Esophagus muscularis mucosa (tissue), 4 donors: ENCODE measurements at regions not wholly inside any gene's neighbourhood (a gene's known extent, or its start where the extent isn't known, plus 50 kb on each side); places are given as distances from the start of the nearest gene placed in this dataset.

Experiments used
- DNase-seq: peaks from one replicate; pipeline ENCODE4 v3.0.0-alpha.2; 2017; ENCODE audit errors: extremely low spot score
- H3K27ac ChIP-seq, 4 donors: fragments of 200-600 bp; sonication (generic); replicated peaks in 1 of 4; 1 replicate in 3 of 4; 2 replicates in 1 of 4; pipeline ENCODE4 v1.5.1; 2016 to 2019; ENCODE audit warnings: mild to moderate bottlenecking in 1 of 4
- H3K27me3 ChIP-seq, 4 donors: fragments of 200-600 bp; sonication (generic); one replicate each; pipeline versions ENCODE4 v1.5.1 to v1.6.0; 2016 to 2019
- H3K36me3 ChIP-seq, 4 donors: fragments of 200-600 bp; sonication (generic); one replicate each; pipeline ENCODE4 v1.5.1; 2016 to 2019
- H3K4me1 ChIP-seq, 4 donors: fragments of 200-600 bp; sonication (generic); one replicate each; pipeline ENCODE4 v1.5.1; 2016 to 2019
- H3K4me3 ChIP-seq, 4 donors: fragments of 200-600 bp; sonication (generic); 1 replicate in 2 of 4; 2 replicates in 2 of 4; pipeline ENCODE4 v1.5.1; 2016 to 2019; ENCODE audit warnings: mild to moderate bottlenecking in 4 of 4, moderate library complexity in 1 of 4
- H3K9me3 ChIP-seq, 4 donors: fragments of 200-600 bp; sonication (generic); 1 replicate in 3 of 4; 2 replicates in 1 of 4; pipeline ENCODE4 v1.5.1; 2016 to 2019
- EP300 ChIP-seq: sonication (generic); formaldehyde crosslinking; IDR thresholded peaks from one replicate; pipeline ENCODE4 v1.6.1; 2017; ENCODE audit warnings: antibody characterized with exemption
- POLR2A ChIP-seq: fragments of 450-650 bp; IDR thresholded peaks from one replicate; pipeline ENCODE4 v1.6.1; 2017; ENCODE audit warnings: antibody characterized with exemption, moderate library complexity, mild to moderate bottlenecking, low read depth
- POLR2AphosphoS5 ChIP-seq, 2 donors: sonication (generic); formaldehyde crosslinking; IDR thresholded peaks; one replicate each; pipeline ENCODE4 v1.6.1; 2017; ENCODE audit warnings: antibody characterized with exemption in 2 of 2
- WGBS: methylation state at CpG from one replicate; pipeline ENCODE4 v1.1.5; 2018; 5-methylcytosine and 5-hydroxymethylcytosine counted together
- intact Hi-C: fragments of 100-400 bp; cut with DNase I; formaldehyde crosslinking; loops from one replicate; pipeline ENCODE4 v1.15.1; 2023
- TF ChIP-seq, protein P1 (sequence below), 3 experiments: fragments of 200-600 bp in 2 of 3; fragments of 450-650 bp in 1 of 3; sonication (generic) in 2 of 3; IDR thresholded peaks; one replicate each; pipeline ENCODE4 v1.5.1; 2017 to 2019; ENCODE audit warnings: antibody characterized with exemption in 3 of 3, mild to moderate bottlenecking in 2 of 3, moderate library complexity in 1 of 3

DNA sequence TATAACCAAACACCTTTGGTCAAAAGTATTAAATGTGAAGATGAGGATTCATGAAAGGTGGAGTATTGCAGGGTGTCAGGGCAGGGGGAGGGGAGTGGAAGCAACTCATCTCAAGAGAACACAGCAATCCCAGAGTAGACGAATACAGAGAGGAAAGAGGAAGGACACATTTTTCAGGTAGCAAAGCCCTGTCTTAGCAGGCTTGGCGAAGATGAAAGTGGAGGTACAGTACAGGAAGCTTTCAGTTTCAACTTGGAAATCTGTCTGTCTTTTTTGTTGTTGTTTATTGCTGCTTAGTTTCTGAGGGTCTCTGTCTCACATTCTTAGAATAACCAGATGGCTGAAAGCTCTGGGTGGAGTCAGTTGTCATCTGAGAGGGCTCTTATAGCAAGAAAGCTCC, 80.8 kb upstream of the GPR149 start:
- Histone ChIP-seq H3K4me1 (no peaks in the 10 kb centered on the region), H3K9me3 (peaks cover 0 to 2% (median 0%) of the 10 kb centered on the region in 4 donors), H3K27me3 (no peaks in the 10 kb centered on the region), H3K36me3 (no peaks in the 10 kb centered on the region), H3K27ac (no peak overlapping the region), H3K4me3 (no peak overlapping the region)
- TF ChIP-seq, protein P1, sequence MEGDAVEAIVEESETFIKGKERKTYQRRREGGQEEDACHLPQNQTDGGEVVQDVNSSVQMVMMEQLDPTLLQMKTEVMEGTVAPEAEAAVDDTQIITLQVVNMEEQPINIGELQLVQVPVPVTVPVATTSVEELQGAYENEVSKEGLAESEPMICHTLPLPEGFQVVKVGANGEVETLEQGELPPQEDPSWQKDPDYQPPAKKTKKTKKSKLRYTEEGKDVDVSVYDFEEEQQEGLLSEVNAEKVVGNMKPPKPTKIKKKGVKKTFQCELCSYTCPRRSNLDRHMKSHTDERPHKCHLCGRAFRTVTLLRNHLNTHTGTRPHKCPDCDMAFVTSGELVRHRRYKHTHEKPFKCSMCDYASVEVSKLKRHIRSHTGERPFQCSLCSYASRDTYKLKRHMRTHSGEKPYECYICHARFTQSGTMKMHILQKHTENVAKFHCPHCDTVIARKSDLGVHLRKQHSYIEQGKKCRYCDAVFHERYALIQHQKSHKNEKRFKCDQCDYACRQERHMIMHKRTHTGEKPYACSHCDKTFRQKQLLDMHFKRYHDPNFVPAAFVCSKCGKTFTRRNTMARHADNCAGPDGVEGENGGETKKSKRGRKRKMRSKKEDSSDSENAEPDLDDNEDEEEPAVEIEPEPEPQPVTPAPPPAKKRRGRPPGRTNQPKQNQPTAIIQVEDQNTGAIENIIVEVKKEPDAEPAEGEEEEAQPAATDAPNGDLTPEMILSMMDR (IDR thresholded peaks at IDR 0.05), result no peak
- no peak for TF ChIP-seq EP300
- TF ChIP-seq POLR2AphosphoS5 (IDR thresholded peaks at IDR 0.05), result no peak
- no peak for TF ChIP-seq POLR2A
- intact Hi-C loops, result no loop called here
- no peak for DNase-seq
- 81% methylated on average over 2 of the region's 2 CpGs for whole genome bisulfite sequencing

DNA sequence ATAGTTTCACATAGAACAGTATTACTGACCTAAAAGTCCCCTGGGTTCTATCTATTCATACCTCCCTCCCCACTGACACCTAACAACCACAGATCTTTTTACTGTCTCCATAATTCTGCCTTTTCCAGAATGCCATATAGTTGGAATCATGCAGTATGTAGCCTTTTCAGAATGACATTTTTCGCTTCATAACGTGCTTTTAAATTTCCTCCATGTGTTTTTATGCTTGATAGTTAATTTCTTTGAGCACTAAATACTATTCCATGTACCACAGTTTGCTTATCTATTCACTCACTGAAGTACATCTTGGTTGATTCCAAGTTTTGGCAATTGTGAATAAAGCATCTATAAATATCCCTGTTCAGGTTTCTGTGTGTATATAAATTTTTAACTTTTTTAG, 77.7 kb upstream of the GPR149 start:
- Histone ChIP-seq H3K9me3 (peaks cover 0 to 4% (median 0%) of the 10 kb centered on the region in 4 donors), H3K27ac (no peak overlapping the region), H3K4me3 (no peak overlapping the region), H3K27me3 (no peaks in the 10 kb centered on the region), H3K4me1 (no peaks in the 10 kb centered on the region), H3K36me3 (no peaks in the 10 kb centered on the region)
- intact Hi-C loops, result no loop called here
- no peak for TF ChIP-seq EP300
- TF ChIP-seq POLR2AphosphoS5 (IDR thresholded peaks at IDR 0.05), result no peak
- no peak for TF ChIP-seq POLR2A
- TF ChIP-seq, protein P1 (IDR thresholded peaks at IDR 0.05), result no peak
- no peak for DNase-seq
- 92% methylated on average over 2 of the region's 2 CpGs for WGBS

DNA sequence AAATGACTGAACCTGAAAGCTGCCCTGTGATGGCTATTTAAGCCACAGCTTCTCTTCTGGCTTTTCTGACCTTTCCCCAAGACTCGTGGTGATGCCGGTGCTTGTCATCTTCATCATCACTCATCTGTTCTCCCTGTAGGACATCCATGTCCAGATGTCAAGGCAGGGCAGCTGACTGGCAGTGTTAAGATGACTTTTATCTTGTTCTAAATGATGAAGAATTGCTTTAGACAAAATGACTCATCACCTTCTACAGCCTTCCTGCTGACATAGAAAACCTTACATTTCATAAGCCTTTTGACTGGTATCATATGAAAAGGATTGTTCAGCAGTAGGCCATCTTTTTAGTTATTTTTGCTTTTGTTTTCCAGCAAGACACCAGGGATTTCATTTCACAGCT, 67.0 kb upstream of the GPR149 start:
- 51% methylated on average over 2 of the region's 2 CpGs for WGBS
- TF ChIP-seq POLR2AphosphoS5 (IDR thresholded peaks at IDR 0.05), result no peak
- no peak for TF ChIP-seq EP300
- TF ChIP-seq, protein P1 (IDR thresholded peaks at IDR 0.05), result no peak
- no peak for TF ChIP-seq POLR2A

DNA sequence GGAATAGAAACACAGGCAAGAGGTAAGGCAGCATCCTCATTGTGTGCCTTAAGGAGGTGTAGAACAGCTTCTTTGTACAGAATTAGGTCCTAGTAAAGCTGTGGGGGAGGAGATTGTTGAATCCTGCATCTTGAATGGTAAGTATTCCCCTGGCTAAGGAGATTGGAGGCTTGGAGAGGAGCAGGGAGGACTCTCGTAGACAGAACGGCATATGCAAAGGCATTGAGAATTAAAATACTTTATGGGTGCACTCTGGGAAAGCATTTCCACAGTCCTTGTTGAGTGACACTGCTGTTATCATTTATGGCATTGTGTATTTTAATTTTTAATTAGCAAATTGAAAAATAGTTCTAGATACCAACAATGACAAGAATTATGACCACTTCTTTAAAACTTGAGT, 66.5 kb upstream of the GPR149 start:
- peaks cover 0 to 9% (median 0%) of the 10 kb centered on the region in 4 donors for H3K9me3 ChIP-seq
- no peaks in the 10 kb centered on the region for H3K4me1 ChIP-seq
- no peak overlapping the region for H3K27ac ChIP-seq
- TF ChIP-seq, protein P1 (IDR thresholded peaks at IDR 0.05), result no peak
- no peak for TF ChIP-seq EP300
- TF ChIP-seq POLR2A, result no peak
- TF ChIP-seq POLR2AphosphoS5 (IDR thresholded peaks at IDR 0.05), result no peak
- H3K4me3 ChIP-seq, result no peak overlapping the region
- intact Hi-C loops, result no loop called here
- DNase-seq, result no peak
- WGBS, result 85% methylated on average over 2 of the region's 2 CpGs
- H3K36me3 ChIP-seq, result no peaks in the 10 kb centered on the region
- H3K27me3 ChIP-seq, result no peaks in the 10 kb centered on the region

More for the DNA sequence above, 67.0 kb upstream of the GPR149 start:
- Histone ChIP-seq H3K27me3 (no peaks in the 10 kb centered on the region), H3K9me3 (peaks cover 0 to 9% (median 0%) of the 10 kb centered on the region in 4 donors), H3K27ac (no peak overlapping the region), H3K4me1 (no peaks in the 10 kb centered on the region), H3K36me3 (no peaks in the 10 kb centered on the region), H3K4me3 (no peak overlapping the region)
- intact Hi-C loops, result no loop called here
- no peak for DNase-seq

DNA sequence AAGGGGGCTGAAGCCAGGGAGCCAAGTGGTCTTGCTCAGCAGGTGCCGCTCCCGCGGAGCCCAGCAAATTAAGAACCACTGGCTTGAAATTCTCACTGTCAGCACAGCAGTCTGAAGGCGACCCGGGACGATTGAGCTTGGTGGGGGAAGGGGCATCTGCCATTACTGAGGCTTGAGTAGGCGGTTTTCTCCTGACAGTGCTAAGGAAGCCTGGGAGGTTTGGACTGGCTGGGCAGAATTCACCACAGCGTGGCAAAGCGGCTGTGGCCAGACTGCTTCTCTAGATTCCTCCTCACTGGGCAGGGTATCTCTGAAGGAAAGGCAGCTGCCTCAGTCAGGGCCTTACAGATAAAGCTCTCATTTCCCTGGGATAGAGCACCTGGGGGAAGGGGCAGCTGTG, 57.0 kb upstream of the GPR149 start:
- intact Hi-C loops, result no loop called here

More for the DNA sequence above, 57.0 kb upstream of the GPR149 start:
- H3K27ac ChIP-seq, result no peak overlapping the region
- no peaks in the 10 kb centered on the region for H3K9me3 ChIP-seq
- TF ChIP-seq POLR2AphosphoS5 (IDR thresholded peaks at IDR 0.05) (no peak), POLR2A (no peak), EP300 (no peak)
- TF ChIP-seq, protein P1 (IDR thresholded peaks at IDR 0.05), result no peak
- no peak for DNase-seq
- H3K36me3 ChIP-seq, result no peaks in the 10 kb centered on the region
- H3K4me3 ChIP-seq, result no peak overlapping the region
- H3K4me1 ChIP-seq, result no peaks in the 10 kb centered on the region
- peaks cover 0 to 10% (median 0%) of the 10 kb centered on the region in 4 donors for H3K27me3 ChIP-seq
- no CpG with 5 or more reads among the region's 9 CpGs for WGBS
